Neuronal stem cell (in vitro differentiated cells): ENCODE measurements at regions not wholly inside any gene's neighbourhood (a gene's known extent, or its start where the extent isn't known, plus 50 kb on each side); places are given as distances from the start of the nearest gene placed in this dataset.

Source experiments
- DNase-seq: peaks from one replicate; pipeline ENCODE4 v3.0.0-alpha.2; 2013; ENCODE audit warnings: low spot score
- H2AFZ ChIP-seq: one replicate; pipeline ENCODE4 v1.6.1; 2013; ENCODE audit warnings: mild to moderate bottlenecking, low read length, inconsistent platforms
- H2AK5ac ChIP-seq: 2 replicates; pipeline ENCODE4 v1.6.1; 2013; ENCODE audit warnings: low read depth, mild to moderate bottlenecking, inconsistent platforms, low read length, moderate library complexity, mixed read lengths
- H2BK120ac ChIP-seq: 2 replicates; pipeline ENCODE4 v1.6.1; 2013; ENCODE audit warnings: low read depth, mild to moderate bottlenecking, inconsistent platforms, low read length, moderate library complexity, mixed read lengths
- H2BK12ac ChIP-seq: one replicate; pipeline ENCODE4 v1.6.1; 2013; ENCODE audit warnings: low read length, inconsistent platforms
- H2BK15ac ChIP-seq: 2 replicates; pipeline ENCODE4 v1.6.1; 2013; ENCODE audit warnings: mild to moderate bottlenecking, low read length, inconsistent platforms, mixed read lengths
- H2BK5ac ChIP-seq: one replicate; pipeline ENCODE4 v1.6.1; 2013; ENCODE audit warnings: inconsistent platforms, mild to moderate bottlenecking, low read length, moderate library complexity
- H3K14ac ChIP-seq: one replicate; pipeline ENCODE4 v1.6.1; 2013; ENCODE audit warnings: low read length, inconsistent platforms
- H3K18ac ChIP-seq: 2 replicates; pipeline ENCODE4 v1.6.1; 2013; ENCODE audit warnings: low read length, inconsistent platforms
- H3K23ac ChIP-seq: 2 replicates; pipeline ENCODE4 v1.6.1; 2013; ENCODE audit warnings: low read depth, mild to moderate bottlenecking, mixed read lengths, low read length, inconsistent platforms; ENCODE audit not compliant: poor library complexity
- H3K27ac ChIP-seq: replicated peaks from 3 replicates; pipeline ENCODE4 v1.5.1; 2013; ENCODE audit warnings: low read length, inconsistent platforms
- H3K27me3 ChIP-seq, 3 experiments: 2 replicates each; pipeline ENCODE4 v1.6.1; 2013; ENCODE audit warnings: low read length in 3 of 3, mild to moderate bottlenecking in 2 of 3, inconsistent platforms in 1 of 3, low read depth in 1 of 3, mixed read lengths in 1 of 3, moderate library complexity in 1 of 3; ENCODE audit not compliant: control insufficient read depth in 3 of 3, insufficient read depth in 3 of 3
- H3K36me3 ChIP-seq, 2 donors: replicated peaks in 1 of 2; 2 replicates each; pipeline ENCODE4 v1.6.1; 2013; ENCODE audit warnings: low read length in 2 of 2; ENCODE audit not compliant: control insufficient read depth in 2 of 2, insufficient read depth in 2 of 2
- H3K4ac ChIP-seq: 2 replicates; pipeline ENCODE4 v1.6.1; 2013; ENCODE audit warnings: inconsistent platforms, mild to moderate bottlenecking, low read length, moderate library complexity
- H3K4me1 ChIP-seq, 2 donors: 1 replicate in 1 of 2; 2 replicates in 1 of 2; pipeline ENCODE4 v1.6.1; 2013; ENCODE audit warnings: low read length in 2 of 2, low read depth in 1 of 2; ENCODE audit not compliant: control insufficient read depth in 2 of 2, insufficient read depth in 1 of 2
- H3K4me2 ChIP-seq: one replicate; pipeline ENCODE4 v1.6.1; 2013; ENCODE audit warnings: mild to moderate bottlenecking, low read length, inconsistent platforms; ENCODE audit not compliant: insufficient read depth, poor library complexity, severe bottlenecking
- H3K4me3 ChIP-seq, 2 donors: 2 replicates each; pipeline ENCODE4 v1.5.1; 2013; ENCODE audit warnings: low read length in 2 of 2, mild to moderate bottlenecking in 2 of 2, inconsistent platforms in 1 of 2, moderate library complexity in 1 of 2
- H3K79me1 ChIP-seq: one replicate; pipeline ENCODE4 v1.6.1; 2013; ENCODE audit warnings: low read depth, mild to moderate bottlenecking, inconsistent platforms, low read length, moderate library complexity
- H3K9ac ChIP-seq: one replicate; pipeline ENCODE4 v1.6.1; 2013; ENCODE audit warnings: mild to moderate bottlenecking, low read depth, low read length, inconsistent platforms; ENCODE audit not compliant: poor library complexity
- H3K9me3 ChIP-seq, 2 donors: replicated peaks in 1 of 2; 2 replicates each; pipeline versions ENCODE3 to v1.6.1; 2013; ENCODE audit warnings: low read length in 2 of 2, mild to moderate bottlenecking in 2 of 2, inconsistent platforms in 1 of 2, low read depth in 1 of 2, mixed read lengths in 1 of 2, moderate library complexity in 1 of 2; ENCODE audit not compliant: control insufficient read depth in 2 of 2, insufficient read depth in 1 of 2
- H4K8ac ChIP-seq: one replicate; pipeline ENCODE4 v1.6.1; 2013; ENCODE audit warnings: low read depth, mild to moderate bottlenecking, inconsistent platforms, low read length, moderate library complexity
- H4K91ac ChIP-seq: one replicate; pipeline ENCODE4 v1.6.1; 2013; ENCODE audit warnings: low read length, low read depth, mild to moderate bottlenecking, inconsistent platforms; ENCODE audit not compliant: poor library complexity
- WGBS, 2 donors: extraction: QIAGEN DNeasy Blood & Tissue Kit; methylation state at CpG; one replicate each; pipeline ENCODE4 v1.1.7; 2013; ENCODE audit warnings: missing lambda C conversion rate in 2 of 2, mixed read lengths in 1 of 2; ENCODE audit not compliant: insufficient read length in 2 of 2, insufficient replicate concordance in 1 of 2; ENCODE audit errors: extremely low coverage in 2 of 2; 5-methylcytosine and 5-hydroxymethylcytosine counted together

DNA sequence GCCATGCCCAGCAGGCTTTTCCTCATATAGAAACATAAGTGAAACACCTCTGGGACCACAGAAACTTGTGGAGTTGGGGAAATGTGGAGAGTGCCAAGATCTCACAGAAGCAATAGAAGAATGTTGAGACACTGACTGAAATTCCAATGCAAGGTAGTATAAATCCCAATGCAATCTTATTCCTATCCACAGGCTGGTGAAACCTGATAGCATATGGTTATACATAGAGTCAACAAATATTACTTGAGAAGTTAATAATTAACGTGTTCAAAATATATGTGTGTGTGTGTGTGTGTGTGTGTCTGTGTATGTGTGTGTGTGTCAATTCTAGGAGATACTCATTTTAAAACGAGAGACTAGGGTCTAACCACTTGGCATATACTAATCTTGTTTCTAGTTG, 776.8 kb upstream of the ACVR2A start:
- H3K4me1 ChIP-seq: no peaks in the 10 kb centered on the region
- no peak overlapping the region for H3K27ac ChIP-seq
- H3K18ac ChIP-seq: no peak overlapping the region
- H3K79me1 ChIP-seq: no peaks in the 10 kb centered on the region
- H3K36me3 ChIP-seq: no peaks in the 10 kb centered on the region
- no peak for DNase-seq
- H2AK5ac ChIP-seq: no peak overlapping the region
- H3K23ac ChIP-seq: no peak overlapping the region
- no peak overlapping the region for H2BK12ac ChIP-seq
- H2BK120ac ChIP-seq: no peak overlapping the region
- no peak overlapping the region for H3K14ac ChIP-seq
- no peak overlapping the region for H4K91ac ChIP-seq
- no peak overlapping the region for H4K8ac ChIP-seq
- no CpG with 5 or more reads among the region's 2 CpGs for WGBS, 2 donors
- H2BK5ac ChIP-seq: no peak overlapping the region
- no peaks in the 10 kb centered on the region for H3K9me3 ChIP-seq
- no peak overlapping the region for H2BK15ac ChIP-seq
- H3K4ac ChIP-seq: no peak overlapping the region
- no peak overlapping the region for H3K4me2 ChIP-seq
- no peaks in the 10 kb centered on the region for H3K27me3 ChIP-seq
- H3K4me3 ChIP-seq: no peak overlapping the region
- no peak overlapping the region for H3K9ac ChIP-seq
- no peak overlapping the region for H2AFZ ChIP-seq

DNA sequence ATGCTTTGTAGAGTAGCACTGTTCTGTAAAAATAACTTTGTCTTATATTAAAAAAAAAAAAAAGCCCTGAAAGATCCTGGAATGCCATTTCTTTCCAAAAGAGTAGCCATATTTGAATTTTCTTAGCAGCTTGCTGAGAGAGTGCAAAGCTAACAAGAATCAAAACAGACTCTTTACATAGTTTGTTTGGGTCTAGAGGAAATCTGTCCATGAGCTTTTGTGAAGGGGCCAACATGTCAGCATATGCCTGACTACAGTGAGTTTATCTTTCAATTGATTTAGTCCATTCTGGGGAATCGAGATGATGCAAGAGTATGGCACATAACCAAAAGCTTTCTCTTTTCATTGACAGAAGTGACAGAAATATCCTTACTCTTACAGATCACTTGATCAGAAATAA, 777.7 kb upstream of the ACVR2A start:
- no peak overlapping the region for H3K27ac ChIP-seq
- no peaks in the 10 kb centered on the region for H3K79me1 ChIP-seq
- H2AFZ ChIP-seq: no peak overlapping the region
- no peak overlapping the region for H3K23ac ChIP-seq
- H3K18ac ChIP-seq: no peak overlapping the region
- no peak for DNase-seq
- no CpG with 5 or more reads among the region's 1 CpG for WGBS, 2 donors
- H3K9me3 ChIP-seq: no peaks in the 10 kb centered on the region
- H3K27me3 ChIP-seq: no peaks in the 10 kb centered on the region
- no peaks in the 10 kb centered on the region for H3K36me3 ChIP-seq
- no peak overlapping the region for H2BK5ac ChIP-seq
- no peak overlapping the region for H4K91ac ChIP-seq
- H2AK5ac ChIP-seq: no peak overlapping the region
- no peak overlapping the region for H2BK15ac ChIP-seq
- H2BK120ac ChIP-seq: no peak overlapping the region
- no peak overlapping the region for H3K4me3 ChIP-seq
- no peak overlapping the region for H3K4me2 ChIP-seq
- H3K14ac ChIP-seq: no peak overlapping the region
- no peak overlapping the region for H3K9ac ChIP-seq
- no peak overlapping the region for H3K4ac ChIP-seq
- H4K8ac ChIP-seq: no peak overlapping the region
- H3K4me1 ChIP-seq: no peaks in the 10 kb centered on the region
- H2BK12ac ChIP-seq: no peak overlapping the region

DNA sequence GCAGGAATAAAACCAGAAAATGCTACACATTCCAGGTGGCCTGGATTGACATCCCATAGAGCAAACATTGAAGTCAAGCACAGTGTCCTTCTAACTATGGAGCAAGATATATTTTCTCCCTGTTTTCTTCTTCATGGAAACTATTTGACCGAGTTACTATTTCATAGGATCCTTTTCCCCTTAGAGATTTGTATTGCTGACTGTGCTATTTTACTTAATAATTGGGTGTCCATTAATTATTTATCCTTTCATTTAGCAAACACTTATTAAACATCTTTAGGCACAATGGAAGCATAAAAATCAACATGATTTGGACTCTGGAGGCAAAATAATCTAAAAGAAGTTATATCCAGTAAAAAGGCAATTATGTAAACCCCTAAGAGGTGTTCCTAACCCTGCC, 782.8 kb upstream of the ACVR2A start:
- H2BK12ac ChIP-seq: no peak overlapping the region
- H3K9ac ChIP-seq: no peak overlapping the region
- H3K14ac ChIP-seq: no peak overlapping the region
- no peak overlapping the region for H2BK120ac ChIP-seq
- no peak overlapping the region for H3K18ac ChIP-seq
- no peak overlapping the region for H3K27ac ChIP-seq
- H3K36me3 ChIP-seq: no peaks in the 10 kb centered on the region
- H3K9me3 ChIP-seq: no peaks in the 10 kb centered on the region
- H2AK5ac ChIP-seq: no peak overlapping the region
- H3K23ac ChIP-seq: no peak overlapping the region
- H3K4me3 ChIP-seq: no peak overlapping the region
- no peak for DNase-seq
- H3K4ac ChIP-seq: no peak overlapping the region
- H4K91ac ChIP-seq: no peak overlapping the region
- WGBS, 2 donors: no CpG with 5 or more reads among the region's 1 CpG
- H3K79me1 ChIP-seq: no peaks in the 10 kb centered on the region
- H2BK15ac ChIP-seq: no peak overlapping the region
- H2AFZ ChIP-seq: no peak overlapping the region
- no peak overlapping the region for H4K8ac ChIP-seq
- H3K4me1 ChIP-seq: no peaks in the 10 kb centered on the region
- H3K4me2 ChIP-seq: no peak overlapping the region
- no peak overlapping the region for H2BK5ac ChIP-seq
- no peaks in the 10 kb centered on the region for H3K27me3 ChIP-seq

- WGBS, 2 donors: no CpG with 5 or more reads among the region's 1 CpG
- Histone ChIP-seq H4K91ac (no peak overlapping the region), H3K4ac (no peak overlapping the region), H3K9me3 (no peaks in the 10 kb centered on the region), H3K27ac (no peak overlapping the region), H3K4me1 (no peaks in the 10 kb centered on the region), H3K18ac (no peak overlapping the region), H2BK120ac (no peak overlapping the region), H3K4me2 (no peak overlapping the region), H2BK15ac (no peak overlapping the region), H3K36me3 (no peaks in the 10 kb centered on the region), H3K79me1 (no peaks in the 10 kb centered on the region), H4K8ac (no peak overlapping the region), H2AFZ (no peak overlapping the region), H2BK12ac (no peak overlapping the region), H3K9ac (no peak overlapping the region), H2AK5ac (no peak overlapping the region), H3K23ac (no peak overlapping the region), H3K4me3 (no peak overlapping the region), H3K27me3 (no peaks in the 10 kb centered on the region), H2BK5ac (no peak overlapping the region), H3K14ac (no peak overlapping the region)
- DNase-seq: no peak
Observed at GRCh38 chr2:147061269-147061668, 783.6 kb upstream of the ACVR2A start.
